CD4-positive, alpha-beta T cell treated with Interferon alpha-2 for 1 hour (primary cell): ENCODE measurements at regions not wholly inside any gene's neighbourhood (a gene's known extent, or its start where the extent isn't known, plus 50 kb on each side); places are given as distances from the start of the nearest gene placed in this dataset.

Experiments used
- DNase-seq, 2 donors: peaks; one replicate each; pipeline ENCODE4 v3.0.0-alpha.2; 2020 to 2022

GRCh38 chr17:79159926-79160325 lies 85.3 kb downstream of the ENGASE start:
- no peak for DNase-seq

- no peak for DNase-seq
Observed at GRCh38 chr17:79159471-79159870, 84.8 kb downstream of the ENGASE start.

- DNase-seq, result no peak
Observed at GRCh38 chr17:79156463-79157095, 82.0 kb downstream of the ENGASE start.

- no peak for DNase-seq
Observed at GRCh38 chr17:79155701-79156100, 81.1 kb downstream of the ENGASE start.

GRCh38 chr17:79154951-79155585 lies 80.4 kb downstream of the ENGASE start:
- no peak for DNase-seq

GRCh38 chr17:79154446-79154845 lies 79.8 kb downstream of the ENGASE start:
- no peak for DNase-seq

GRCh38 chr17:79153367-79154130 lies 78.9 kb downstream of the ENGASE start:
- DNase-seq, result no peak

- DNase-seq, result no peak
Observed at GRCh38 chr17:79152636-79153035, 78.0 kb downstream of the ENGASE start.

GRCh38 chr17:79152110-79152509 lies 77.5 kb downstream of the ENGASE start:
- DNase-seq, result no peak

GRCh38 chr17:79150799-79151198 lies 76.2 kb downstream of the ENGASE start:
- no peak for DNase-seq

GRCh38 chr17:79150035-79150733 lies 75.6 kb downstream of the ENGASE start:
- DNase-seq, result no peak

- no peak for DNase-seq
Observed at GRCh38 chr17:79148584-79148983, 74.0 kb downstream of the ENGASE start.

GRCh38 chr17:79147746-79148506 lies 73.3 kb downstream of the ENGASE start:
- no peak for DNase-seq

- DNase-seq, result no peak
Observed at GRCh38 chr17:79146562-79146961, 71.9 kb downstream of the ENGASE start.

- no peak for DNase-seq
Observed at GRCh38 chr17:79145548-79145947, 70.9 kb downstream of the ENGASE start.

GRCh38 chr17:79144133-79144532 lies 69.5 kb downstream of the ENGASE start:
- no peak for DNase-seq

GRCh38 chr17:79142375-79142774 lies 67.8 kb downstream of the ENGASE start:
- no peak for DNase-seq

- DNase-seq, result no peak
Observed at GRCh38 chr17:79141578-79142355, 67.1 kb downstream of the ENGASE start.

- DNase-seq, result no peak
Observed at GRCh38 chr17:79138826-79139225, 64.2 kb downstream of the ENGASE start.

- no peak for DNase-seq
Observed at GRCh38 chr17:79137789-79138165, 63.2 kb downstream of the ENGASE start.

- DNase-seq, result no peak
Observed at GRCh38 chr17:79137015-79137788, 62.6 kb downstream of the ENGASE start.
